Kidney (tissue), 13 donors: ENCODE measurements at regions not wholly inside any gene's neighbourhood (a gene's known extent, or its start where the extent isn't known, plus 50 kb on each side); places are given as distances from the start of the nearest gene placed in this dataset.

Experiments used
- DNase-seq, 5 donors: peaks; one replicate each; pipeline ENCODE4 v3.0.0-alpha.2; 2013 to 2020
- FAIRE-seq: peaks from 2 replicates; lab custom pipeline; 2012; peaks lifted over from hg19 to GRCh38; lab: Jason Lieb, UNC
- H3K27ac ChIP-seq, 2 donors: one replicate each; pipeline ENCODE4 v1.7.0; 2013; ENCODE audit warnings: low read depth in 2 of 2, low read length in 2 of 2, inconsistent platforms in 1 of 2
- H3K27me3 ChIP-seq: one replicate; pipeline ENCODE4 v1.7.1; 2013; ENCODE audit warnings: low read length, inconsistent platforms; ENCODE audit not compliant: control insufficient read depth, insufficient read depth
- H3K36me3 ChIP-seq, 3 donors: one replicate each; pipeline versions ENCODE4 v1.7.0 to v1.7.1; 2013; ENCODE audit warnings: low read length in 3 of 3, control low read depth in 1 of 3, inconsistent platforms in 1 of 3; ENCODE audit not compliant: insufficient read depth in 3 of 3, control insufficient read depth in 2 of 3
- H3K4me1 ChIP-seq, 3 donors: one replicate each; pipeline versions ENCODE4 v1.7.0 to v1.7.1; 2013; ENCODE audit warnings: low read length in 3 of 3, inconsistent platforms in 1 of 3, low read depth in 1 of 3; ENCODE audit not compliant: control insufficient read depth in 2 of 3, insufficient read depth in 2 of 3
- H3K4me3 ChIP-seq, 3 donors: one replicate each; pipeline versions ENCODE4 v1.7.0 to v1.8.1; 2013; ENCODE audit warnings: low read length in 3 of 3, control low read depth in 1 of 3, inconsistent platforms in 1 of 3
- H3K9ac ChIP-seq, 3 donors: one replicate each; pipeline versions ENCODE4 v1.7.0 to v1.7.1; 2013; ENCODE audit warnings: low read length in 3 of 3, control low read depth in 1 of 3, inconsistent platforms in 1 of 3
- H3K9me3 ChIP-seq, 3 donors: one replicate each; pipeline versions ENCODE4 v1.7.0 to v1.7.1; 2013; ENCODE audit warnings: low read length in 3 of 3, control low read depth in 1 of 3, inconsistent platforms in 1 of 3; ENCODE audit not compliant: control insufficient read depth in 2 of 3, insufficient read depth in 1 of 3
- intact Hi-C: fragments of 100-400 bp; cut with DNase I; formaldehyde crosslinking; loops from one replicate; pipeline ENCODE4 v1.11.1; 2022
- TF ChIP-seq, protein P1 (sequence below): IDR thresholded peaks from 3 replicates; pipeline ENCODE4 v1.5.1; 2012; ENCODE audit warnings: mild to moderate bottlenecking, moderate library complexity, borderline replicate concordance; ENCODE audit not compliant: insufficient read depth; ENCODE audit errors: extremely low read depth
- donor health status: control.
- donor health status: control.
- donor health status: control.
- donor health status: control.
- donor health status: control.
- donor health status: DM: yes; HTN: yes; CAD: no.
- donor health status: Normal renal cell carcinoma (clear cell type).

DNA sequence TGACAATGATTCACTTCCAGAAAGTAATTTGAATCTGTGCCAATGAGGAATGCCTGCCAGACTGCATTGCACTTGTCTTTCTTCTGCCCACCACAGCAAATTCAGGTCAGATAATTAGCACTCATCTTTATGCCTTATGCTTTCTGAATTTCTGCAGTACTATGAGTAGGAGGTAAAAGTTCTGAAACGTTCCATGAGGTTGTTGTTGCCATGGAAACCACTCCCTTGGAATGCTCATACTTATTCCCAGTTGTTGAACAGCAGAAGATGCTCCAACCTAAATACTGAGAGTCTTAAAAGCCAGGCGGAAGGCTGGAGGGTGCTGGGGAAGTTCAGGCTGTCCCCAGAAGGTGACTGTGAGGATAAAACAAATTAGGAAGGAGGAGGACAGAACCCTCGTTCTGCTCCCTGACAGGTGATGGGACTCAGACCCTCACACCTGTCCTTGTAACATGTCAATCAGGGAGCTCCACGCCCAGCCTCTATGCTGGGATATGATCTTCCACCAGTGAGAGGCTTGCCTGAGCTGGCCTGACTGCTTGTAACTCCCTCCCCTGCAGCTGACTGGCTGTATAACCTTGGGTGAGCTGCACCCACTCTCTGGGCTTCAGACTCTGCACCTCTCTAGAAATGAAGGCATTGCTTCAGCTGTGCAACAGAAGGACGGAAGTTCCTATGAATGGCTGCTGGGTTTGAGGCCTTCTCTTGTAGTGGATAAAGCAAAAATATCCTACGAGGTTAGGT lies 554.3 kb upstream of the MGMT start:
- Histone ChIP-seq H3K9me3 (no peaks in the 10 kb centered on the region), H3K4me3 (no peak overlapping the region), H3K36me3 (no peaks in the 10 kb centered on the region), H3K9ac (no peak overlapping the region), H3K27ac (no peak overlapping the region), H3K27me3 (no peaks in the 10 kb centered on the region), H3K4me1 (peaks cover 0 to 5% (median 0%) of the 10 kb centered on the region in 3 donors)
- no peak for FAIRE-seq
- TF ChIP-seq, protein P1, sequence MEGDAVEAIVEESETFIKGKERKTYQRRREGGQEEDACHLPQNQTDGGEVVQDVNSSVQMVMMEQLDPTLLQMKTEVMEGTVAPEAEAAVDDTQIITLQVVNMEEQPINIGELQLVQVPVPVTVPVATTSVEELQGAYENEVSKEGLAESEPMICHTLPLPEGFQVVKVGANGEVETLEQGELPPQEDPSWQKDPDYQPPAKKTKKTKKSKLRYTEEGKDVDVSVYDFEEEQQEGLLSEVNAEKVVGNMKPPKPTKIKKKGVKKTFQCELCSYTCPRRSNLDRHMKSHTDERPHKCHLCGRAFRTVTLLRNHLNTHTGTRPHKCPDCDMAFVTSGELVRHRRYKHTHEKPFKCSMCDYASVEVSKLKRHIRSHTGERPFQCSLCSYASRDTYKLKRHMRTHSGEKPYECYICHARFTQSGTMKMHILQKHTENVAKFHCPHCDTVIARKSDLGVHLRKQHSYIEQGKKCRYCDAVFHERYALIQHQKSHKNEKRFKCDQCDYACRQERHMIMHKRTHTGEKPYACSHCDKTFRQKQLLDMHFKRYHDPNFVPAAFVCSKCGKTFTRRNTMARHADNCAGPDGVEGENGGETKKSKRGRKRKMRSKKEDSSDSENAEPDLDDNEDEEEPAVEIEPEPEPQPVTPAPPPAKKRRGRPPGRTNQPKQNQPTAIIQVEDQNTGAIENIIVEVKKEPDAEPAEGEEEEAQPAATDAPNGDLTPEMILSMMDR, result no peak
- DNase-seq, result peak in 1 of 5 donors; percentile 59
- intact Hi-C loops, result no loop called here

DNA sequence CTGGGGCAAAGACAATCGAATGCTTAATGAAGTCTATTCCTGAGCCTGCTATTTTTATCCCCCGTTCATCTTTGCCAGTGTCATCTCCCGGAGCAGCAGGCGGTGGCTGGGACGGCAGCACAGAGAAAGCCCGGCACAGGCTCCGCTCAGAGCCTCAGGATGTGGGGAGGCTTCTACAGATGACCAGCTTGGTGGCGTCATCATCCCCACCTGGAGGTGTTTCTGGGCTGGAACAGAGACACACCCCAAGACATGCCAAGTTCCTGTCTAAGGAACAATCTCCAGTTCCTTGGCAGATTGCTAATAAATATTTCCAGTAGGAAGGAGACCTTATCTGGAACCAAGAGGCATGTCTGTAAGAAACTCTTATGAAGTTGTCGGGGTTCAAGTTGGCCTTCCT lies 552.4 kb upstream of the MGMT start:
- intact Hi-C loops, result no loop called here
- FAIRE-seq, result no peak
- H3K4me3 ChIP-seq, result no peak overlapping the region
- no peaks in the 10 kb centered on the region for H3K36me3 ChIP-seq
- no peak overlapping the region for H3K9ac ChIP-seq
- no peak overlapping the region for H3K27ac ChIP-seq
- DNase-seq, result no peak
- TF ChIP-seq, protein P1, result no peak
- H3K9me3 ChIP-seq, result no peaks in the 10 kb centered on the region
- peaks cover 0 to 5% (median 0%) of the 10 kb centered on the region in 3 donors for H3K4me1 ChIP-seq
- no peaks in the 10 kb centered on the region for H3K27me3 ChIP-seq

DNA sequence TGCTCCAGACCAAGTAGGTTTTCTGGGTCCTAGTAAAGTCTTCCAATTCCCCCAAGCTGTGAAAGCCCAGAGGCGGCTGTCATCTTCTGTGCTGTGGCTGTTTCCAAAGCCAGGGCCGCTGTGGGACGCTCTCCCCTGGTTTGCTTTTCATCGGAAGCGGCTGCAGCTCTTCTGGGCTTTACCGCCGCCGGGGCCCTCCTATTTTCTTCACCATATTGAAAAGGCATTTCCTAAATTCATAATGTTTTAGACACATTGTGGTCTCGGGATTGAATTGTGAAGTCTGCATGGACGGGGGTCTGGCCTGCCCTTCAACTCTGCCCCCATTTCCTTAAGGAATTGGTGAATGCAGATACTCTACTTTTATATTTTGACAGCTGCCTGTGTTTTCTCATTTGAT lies 551.4 kb upstream of the MGMT start:
- Histone ChIP-seq H3K9ac (no peak overlapping the region), H3K27me3 (no peaks in the 10 kb centered on the region), H3K27ac (no peak overlapping the region), H3K4me3 (no peak overlapping the region), H3K9me3 (no peaks in the 10 kb centered on the region), H3K36me3 (no peaks in the 10 kb centered on the region), H3K4me1 (peaks cover 0 to 5% (median 0%) of the 10 kb centered on the region in 3 donors)
- TF ChIP-seq, protein P1, result no peak
- DNase-seq (peak in 1 of 5 donors; percentile 59), FAIRE-seq (no peak)
- intact Hi-C loops, result no loop called here

DNA sequence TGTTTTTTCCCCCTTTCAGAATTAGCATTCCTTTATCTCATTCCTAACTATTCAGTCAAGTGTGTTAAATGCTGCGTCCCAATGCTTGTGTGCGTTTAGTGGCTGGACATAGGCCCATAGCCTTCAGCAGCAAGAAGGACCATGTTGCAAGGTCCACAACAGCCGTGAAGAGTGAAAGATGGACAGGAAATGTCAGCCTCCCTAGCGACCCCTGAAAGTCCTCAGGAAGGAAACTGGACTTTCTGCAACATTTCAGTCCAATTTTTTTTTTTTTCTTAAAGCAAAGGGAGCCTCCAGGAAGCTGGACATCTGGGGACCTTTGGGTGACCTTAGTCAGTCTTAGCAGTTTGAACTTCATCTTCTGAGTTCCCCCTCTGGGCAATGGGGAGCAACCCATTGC lies 550.7 kb upstream of the MGMT start:
- Histone ChIP-seq H3K9ac (no peak overlapping the region), H3K27me3 (no peaks in the 10 kb centered on the region), H3K9me3 (no peaks in the 10 kb centered on the region), H3K36me3 (no peaks in the 10 kb centered on the region), H3K4me3 (no peak overlapping the region), H3K27ac (no peak overlapping the region), H3K4me1 (peaks cover 0 to 5% (median 0%) of the 10 kb centered on the region in 3 donors)
- TF ChIP-seq, protein P1, result no peak
- intact Hi-C loops, result no loop called here
- FAIRE-seq, result no peak
- no peak for DNase-seq
